ENCODE measurements at regions not wholly inside any gene's neighbourhood (a gene's known extent, or its start where the extent isn't known, plus 50 kb on each side); places are given as distances from the start of the nearest gene placed in this dataset.
A peak's percentile ranks its signal among the peaks of the same experiment; 100 is the strongest.
"Not testable (repeated sequence)": the region's sequence is repeated elsewhere in the genome, so short reads cannot be mapped to it uniquely, and the experiment has no call there.

GRCh38 chr12:97714107-97714563 lies 251.5 kb downstream of the RMST start:
- no peak for DNase-seq (ENCODE audit: low spot score)

- DNase-seq (ENCODE audit: low spot score), result peak; percentile 18
These were observed 253.8 kb downstream of the RMST start for GRCh38 chr12:97716356-97716755.

GRCh38 chr12:97723801-97724200 lies 261.2 kb downstream of the RMST start:
- not testable (repeated sequence) for DNase-seq (ENCODE audit: low spot score)

- DNase-seq (ENCODE audit: low spot score), result no peak
These were observed 282.9 kb downstream of the RMST start for GRCh38 chr12:97745406-97746101.

DNA sequence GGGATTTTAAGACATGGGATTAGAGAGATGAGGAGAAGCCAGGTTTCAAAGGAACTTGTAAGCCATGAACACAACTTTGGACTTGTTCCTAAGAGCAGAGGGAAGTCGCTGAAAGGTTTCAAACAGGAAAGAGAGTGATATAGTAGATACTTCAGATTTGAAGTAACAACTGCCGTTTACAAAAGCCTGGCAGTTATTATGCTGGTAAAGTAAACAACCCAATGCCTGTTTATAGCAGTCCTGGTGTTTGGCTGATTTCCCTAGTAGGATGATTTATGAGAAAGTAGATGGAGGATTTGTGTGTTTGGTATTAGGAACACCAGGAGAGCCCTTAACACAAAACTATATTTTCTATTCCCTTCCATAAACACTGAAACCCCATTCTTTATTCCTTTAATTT lies 285.7 kb downstream of the RMST start:
- no peak for DNase-seq (ENCODE audit: low spot score)

DNA sequence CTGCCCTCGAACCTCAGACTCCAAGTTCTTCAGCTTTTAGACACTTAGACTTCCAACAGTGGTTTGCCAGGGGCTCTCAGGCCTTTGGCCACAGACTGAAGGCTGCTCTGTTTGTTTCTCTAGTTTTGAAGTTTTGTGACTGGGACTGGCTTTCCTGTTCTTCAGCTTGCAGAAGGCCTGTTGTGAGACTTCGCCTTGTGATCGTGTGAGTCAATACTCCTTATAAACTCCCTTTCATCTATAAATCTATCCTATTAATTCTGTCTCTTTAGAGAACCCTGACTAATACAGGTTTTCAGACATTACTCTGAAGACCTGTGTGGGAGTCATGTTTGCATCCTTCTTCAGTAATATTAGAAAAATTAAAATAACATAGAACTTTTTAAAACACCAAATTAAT lies 289.1 kb downstream of the RMST start:
- no peak for DNase-seq (ENCODE audit: low spot score)

GRCh38 chr12:97752129-97752528 lies 289.5 kb downstream of the RMST start:
- no peak for DNase-seq (ENCODE audit: low spot score)

- DNase-seq (ENCODE audit: low spot score), result no peak
These were observed 290.7 kb downstream of the RMST start for GRCh38 chr12:97753332-97753731.

DNA sequence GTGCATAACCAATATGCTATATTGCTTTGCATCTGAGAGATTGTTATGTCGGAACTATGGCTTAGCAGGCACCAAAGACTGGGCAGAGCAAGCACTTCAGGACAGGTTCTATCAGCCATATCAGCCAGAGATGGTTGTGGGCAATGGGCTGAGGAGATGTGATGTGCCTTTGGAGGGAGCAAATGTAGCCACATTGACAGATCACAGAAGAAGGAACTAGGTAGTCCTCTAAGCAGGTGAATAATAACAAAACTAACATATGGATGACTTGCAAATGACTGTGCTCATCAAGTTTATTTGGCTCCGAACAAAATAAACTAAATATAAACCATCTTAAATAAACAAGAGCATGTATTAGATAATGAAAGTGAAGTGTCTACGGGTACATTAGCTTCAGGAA lies 291.7 kb downstream of the RMST start:
- DNase-seq (ENCODE audit: low spot score), result no peak

- no peak for DNase-seq (ENCODE audit: low spot score)
These were observed 293.6 kb downstream of the RMST start for GRCh38 chr12:97756066-97756666.

DNA sequence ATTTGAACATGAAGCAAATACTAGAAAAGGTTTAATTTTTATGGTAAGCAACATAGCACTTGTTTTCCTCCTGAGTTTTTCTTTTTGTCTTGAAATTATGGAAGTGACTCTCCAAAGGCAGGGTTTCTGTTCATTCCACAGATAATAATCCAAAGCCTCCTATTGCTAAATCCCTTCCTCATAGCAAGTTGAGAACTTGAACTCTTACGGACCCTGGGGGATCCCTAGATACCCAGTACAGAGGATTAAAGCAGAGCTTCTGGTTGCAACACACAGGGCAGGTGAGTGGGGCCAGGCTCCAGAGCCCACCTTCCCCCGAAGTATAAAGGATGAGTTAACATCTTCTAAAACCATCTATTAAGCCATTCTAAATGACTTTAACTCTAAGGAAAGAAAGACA lies 294.1 kb downstream of the RMST start:
- DNase-seq (ENCODE audit: low spot score), result no peak

DNA sequence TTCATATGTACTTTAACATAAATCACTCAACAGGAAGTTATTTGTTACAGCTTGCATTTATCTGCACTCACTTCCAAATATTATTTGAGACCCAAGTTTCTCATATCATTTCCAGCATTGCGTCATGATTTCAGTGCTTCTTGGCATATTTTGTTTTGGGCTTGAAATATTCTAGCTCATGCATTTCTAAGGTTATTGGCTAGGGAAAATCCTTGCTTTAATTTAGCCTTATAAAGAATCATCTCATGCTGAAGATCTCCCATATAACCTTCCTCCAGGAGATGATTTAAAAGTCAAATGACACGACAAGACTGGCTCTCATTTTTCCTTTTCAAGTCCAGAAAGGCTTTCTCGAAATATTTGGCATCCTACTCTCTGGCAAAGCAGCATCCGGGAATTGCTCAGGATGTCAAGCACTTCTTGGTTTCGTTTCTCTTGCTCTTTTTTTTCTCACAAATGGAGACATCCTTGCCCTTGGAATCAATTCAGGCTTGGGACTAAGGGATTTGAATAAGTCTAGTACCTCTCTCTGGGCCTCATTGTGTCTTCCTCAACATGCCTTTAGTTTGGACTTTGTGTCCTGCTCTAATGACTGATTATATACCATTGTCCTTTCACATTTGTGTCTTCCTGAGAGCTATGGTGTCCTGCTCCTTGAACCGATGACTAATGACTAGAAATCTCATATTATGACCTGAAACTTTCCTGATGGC lies 295.0 kb downstream of the RMST start:
- DNase-seq (ENCODE audit: low spot score), result no peak

GRCh38 chr12:97758194-97758501 lies 295.5 kb downstream of the RMST start:
- DNase-seq (ENCODE audit: low spot score), result no peak

DNA sequence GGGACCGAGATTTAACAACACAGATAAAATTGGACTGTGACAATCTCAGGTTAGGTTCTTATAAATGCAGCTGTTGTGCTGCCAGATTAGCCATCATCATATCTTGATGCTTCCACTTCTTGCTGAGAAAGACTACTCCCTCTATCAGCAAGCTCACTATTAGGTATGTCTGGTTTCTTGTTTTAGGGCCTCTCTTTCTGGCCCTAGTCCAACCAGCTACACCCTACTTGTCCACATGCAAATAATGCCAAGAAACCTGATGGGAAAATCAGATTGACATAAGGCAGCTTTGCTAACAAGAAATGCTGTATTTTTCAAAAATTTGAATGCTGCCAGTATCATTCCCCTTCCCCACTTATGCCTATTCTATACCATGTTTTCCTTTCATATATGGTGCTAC lies 296.0 kb downstream of the RMST start:
- DNase-seq (ENCODE audit: low spot score), result no peak

DNA sequence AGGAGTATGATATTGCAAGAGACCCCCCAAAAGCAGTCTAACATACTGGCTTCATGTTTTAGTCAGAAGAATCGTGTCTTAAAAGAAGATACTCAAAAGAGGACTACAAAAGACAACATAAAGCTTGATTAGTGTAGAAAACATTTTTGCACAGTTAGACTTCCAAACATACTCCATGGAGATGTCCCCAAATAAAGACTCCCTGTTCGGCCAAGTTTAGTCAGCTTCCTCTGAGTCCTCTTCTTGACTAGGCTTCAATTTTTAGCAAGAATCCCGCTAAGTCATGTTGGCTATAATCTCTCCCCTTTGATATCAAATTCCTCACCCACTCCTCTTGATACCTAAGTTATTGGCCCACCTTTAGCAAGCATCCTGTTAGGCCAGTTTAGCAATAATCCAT lies 298.0 kb downstream of the RMST start:
- no peak for DNase-seq (ENCODE audit: low spot score)

GRCh38 chr12:97763113-97763512 lies 300.5 kb downstream of the RMST start:
- no peak for DNase-seq (ENCODE audit: low spot score)

DNA sequence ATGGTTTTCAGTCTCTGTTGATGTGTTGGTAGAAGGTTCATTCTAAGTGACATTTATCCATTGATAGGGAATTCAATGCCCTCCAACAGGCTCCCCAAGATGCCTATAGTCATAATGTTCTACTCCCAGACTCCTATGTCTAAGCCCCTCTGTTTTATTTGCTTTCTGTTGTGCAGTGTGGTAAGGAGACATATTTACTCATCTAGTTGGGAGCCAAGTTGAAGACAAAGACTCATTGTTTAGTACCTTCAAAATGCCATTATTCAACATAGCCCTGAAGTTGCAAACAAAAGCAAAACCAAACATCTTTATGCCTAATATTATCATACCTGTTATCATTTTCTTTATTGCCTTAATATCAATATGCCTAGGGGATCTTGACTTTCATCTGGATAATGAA lies 302.1 kb downstream of the RMST start:
- no peak for DNase-seq (ENCODE audit: low spot score)

GRCh38 chr12:97767347-97767746 lies 304.7 kb downstream of the RMST start:
- DNase-seq (ENCODE audit: low spot score), result no peak

- DNase-seq (ENCODE audit: low spot score), result no peak
These were observed 315.5 kb downstream of the RMST start for GRCh38 chr12:97778111-97778510.

DNA sequence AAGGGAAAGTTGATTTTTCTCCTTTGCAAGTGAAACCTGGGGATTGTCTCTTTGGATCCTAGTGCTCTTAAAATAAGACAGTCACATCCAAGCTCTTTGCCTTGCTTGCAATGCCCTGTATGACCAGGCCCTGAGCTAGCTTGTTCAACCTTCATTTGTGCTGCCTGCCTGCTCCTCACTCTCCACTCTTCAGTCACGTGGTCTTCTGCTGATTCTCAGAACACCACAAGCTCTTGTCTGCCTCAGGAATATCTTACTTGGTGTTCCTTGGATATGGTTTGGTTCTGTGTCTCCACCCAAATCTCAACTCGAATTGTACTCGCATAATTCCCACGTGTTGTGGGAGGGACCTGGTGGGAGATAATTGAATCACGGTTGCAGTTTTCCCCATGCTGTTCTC lies 318.7 kb downstream of the RMST start:
- DNase-seq (ENCODE audit: low spot score), result no peak

GRCh38 chr12:97784904-97785303 lies 322.3 kb downstream of the RMST start:
- no peak for DNase-seq (ENCODE audit: low spot score)

DNA sequence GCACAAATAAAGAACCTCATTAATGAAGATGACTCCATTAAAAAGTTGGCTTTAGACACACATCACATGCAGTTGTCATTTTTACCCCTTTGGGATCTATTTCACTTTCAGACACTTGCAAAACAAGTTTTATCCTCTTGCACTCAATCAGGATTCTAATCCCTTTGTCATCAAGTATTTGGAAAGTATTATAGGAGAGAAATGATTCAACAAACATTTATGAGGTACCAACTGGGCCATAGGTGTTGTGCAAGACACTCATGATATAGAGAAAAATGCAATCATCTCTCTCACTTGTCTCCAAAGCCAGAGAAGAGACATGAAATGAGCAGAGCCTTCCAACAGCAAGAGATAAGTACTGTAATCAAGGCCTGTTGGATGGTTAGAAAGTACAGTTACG lies 327.7 kb downstream of the RMST start:
- no peak for DNase-seq (ENCODE audit: low spot score)

- DNase-seq (ENCODE audit: low spot score), result no peak
These were observed 334.9 kb downstream of the RMST start for GRCh38 chr12:97797473-97797872.

DNA sequence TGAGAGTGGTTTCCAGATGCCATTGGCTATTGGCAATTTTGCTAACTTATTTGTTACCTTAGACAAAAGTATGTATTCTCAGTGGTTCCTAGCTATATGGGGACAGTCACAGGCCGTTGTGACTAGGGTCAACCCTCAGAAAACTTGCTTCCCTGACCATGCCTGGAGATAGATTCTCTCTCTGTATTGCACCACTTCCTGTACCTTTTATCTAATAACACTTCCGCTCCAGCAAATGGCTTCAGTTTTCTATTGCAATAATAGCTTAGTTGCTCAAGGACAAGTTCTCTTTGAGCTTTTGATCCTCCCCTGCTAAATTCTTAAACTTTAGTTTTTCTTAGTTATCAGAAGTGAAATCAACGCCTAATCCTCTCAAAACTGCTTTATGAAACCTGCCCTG lies 338.0 kb downstream of the RMST start:
- DNase-seq (ENCODE audit: low spot score), result no peak
